ENCODE measurements at regions not wholly inside any gene's neighbourhood (a gene's known extent, or its start where the extent isn't known, plus 50 kb on each side); places are given as distances from the start of the nearest gene placed in this dataset.

DNA sequence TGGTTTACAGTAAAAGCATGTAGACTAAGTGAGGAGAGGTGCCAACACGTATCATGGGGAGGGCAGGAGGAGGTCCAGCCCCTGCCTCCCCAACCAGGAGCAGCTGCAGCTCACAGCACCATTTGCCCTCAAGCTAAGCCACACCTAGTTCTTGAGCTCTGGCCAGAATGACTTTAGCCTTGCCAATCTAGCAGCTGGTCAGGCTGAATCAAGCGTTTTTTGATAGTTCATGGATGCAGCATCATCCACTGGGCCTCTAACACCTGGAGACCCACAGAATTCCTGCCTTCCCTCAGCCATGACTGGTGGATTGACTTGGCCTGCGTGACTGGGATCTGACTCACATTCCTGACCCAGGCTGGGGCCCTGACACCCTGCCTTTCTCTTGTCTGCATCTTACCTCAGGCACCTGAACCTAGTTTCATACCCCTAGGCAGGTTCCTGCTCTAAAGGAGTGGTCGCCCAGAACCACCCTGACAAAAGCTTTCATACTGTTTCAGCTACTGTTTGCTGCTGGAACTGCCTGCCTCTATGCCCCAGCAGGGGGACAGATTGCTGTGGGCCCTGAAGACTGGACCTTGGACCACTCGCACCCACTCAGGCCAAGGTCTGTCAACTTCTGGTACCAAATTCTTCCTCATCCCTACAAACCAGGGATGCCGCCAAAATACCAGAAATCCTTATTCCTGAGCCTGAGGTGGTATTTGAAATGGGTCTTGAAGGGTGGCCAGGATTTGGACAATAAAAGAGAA, 122.3 kb downstream of the QRSL1 start:
- H3K36me3 ChIP-seq, result no peaks in the 10 kb centered on the region
- no peak overlapping the region for H3K9ac ChIP-seq
- no peak overlapping the region for H3K4me3 ChIP-seq
- H3K4me1 ChIP-seq, result peaks cover 21% of the 10 kb centered on the region
- TF ChIP-seq Cebpa-rat (IDR thresholded peaks at IDR 0.05), result no peak
- no peaks in the 10 kb centered on the region for H4K20me1 ChIP-seq
- no peaks in the 10 kb centered on the region for H3K27me3 ChIP-seq
- H3K9me3 ChIP-seq, result 0 out of 2 replicates have a peak, but pooled peaks cover 3% of the 10 kb centered on the region
- no peak overlapping the region for H3K27ac ChIP-seq
- H3K4me2 ChIP-seq, result peak overlapping the region; percentile 38; the same call in 1 of the 2 replicates

DNA sequence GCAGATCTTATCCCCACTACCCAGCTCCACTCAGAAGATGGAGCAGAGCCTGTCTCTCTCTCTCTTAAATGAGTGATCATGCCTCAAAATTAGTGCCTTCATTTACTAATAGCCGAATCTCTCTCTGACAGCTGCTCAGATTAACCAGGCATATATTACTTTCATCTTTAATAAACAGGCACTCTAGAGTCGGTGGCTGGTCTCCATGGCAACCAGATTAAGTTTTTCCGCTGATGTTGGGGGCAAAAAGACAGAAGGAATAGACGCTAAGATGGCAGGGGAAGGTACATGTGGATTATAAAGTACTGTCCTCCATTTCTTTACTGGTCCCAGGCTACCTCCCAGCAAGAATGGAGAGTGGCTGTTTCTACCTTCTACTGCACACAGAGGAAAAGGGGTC, 121.6 kb downstream of the QRSL1 start:
- Histone ChIP-seq H3K9ac (no peak overlapping the region), H3K9me3 (0 out of 2 replicates have a peak, but pooled peaks cover 3% of the 10 kb centered on the region), H3K4me3 (no peak overlapping the region), H3K4me2 (peak overlapping the region; percentile 38), H3K36me3 (no peaks in the 10 kb centered on the region), H3K4me1 (peaks cover 29% of the 10 kb centered on the region), H3K27ac (no peak overlapping the region), H4K20me1 (no peaks in the 10 kb centered on the region), H3K27me3 (no peaks in the 10 kb centered on the region)
- no peak for TF ChIP-seq Cebpa-rat (IDR thresholded peaks at IDR 0.05)

GRCh38 chr6:106750142-106750918, 121.0 kb downstream of the QRSL1 start:
- H3K4me2 ChIP-seq, result peak overlapping the region; percentile 38
- no peak for TF ChIP-seq Cebpa-rat (IDR thresholded peaks at IDR 0.05)
- no peaks in the 10 kb centered on the region for H4K20me1 ChIP-seq
- no peaks in the 10 kb centered on the region for H3K9me3 ChIP-seq
- H3K27me3 ChIP-seq, result no peaks in the 10 kb centered on the region
- H3K36me3 ChIP-seq, result no peaks in the 10 kb centered on the region
- H3K4me1 ChIP-seq, result peaks cover 35% of the 10 kb centered on the region
- no peak overlapping the region for H3K4me3 ChIP-seq
- H3K27ac ChIP-seq, result no peak overlapping the region
- no peak overlapping the region for H3K9ac ChIP-seq

GRCh38 chr6:106749609-106750008, 120.2 kb downstream of the QRSL1 start:
- no peak for TF ChIP-seq Cebpa-rat (IDR thresholded peaks at IDR 0.05)
- Histone ChIP-seq H3K4me1 (peaks cover 42% of the 10 kb centered on the region), H4K20me1 (no peaks in the 10 kb centered on the region), H3K4me2 (no peak overlapping the region), H3K27me3 (no peaks in the 10 kb centered on the region), H3K27ac (no peak overlapping the region), H3K9ac (no peak overlapping the region), H3K36me3 (no peaks in the 10 kb centered on the region), H3K9me3 (peaks cover 3% of the 10 kb centered on the region), H3K4me3 (no peak overlapping the region)

DNA sequence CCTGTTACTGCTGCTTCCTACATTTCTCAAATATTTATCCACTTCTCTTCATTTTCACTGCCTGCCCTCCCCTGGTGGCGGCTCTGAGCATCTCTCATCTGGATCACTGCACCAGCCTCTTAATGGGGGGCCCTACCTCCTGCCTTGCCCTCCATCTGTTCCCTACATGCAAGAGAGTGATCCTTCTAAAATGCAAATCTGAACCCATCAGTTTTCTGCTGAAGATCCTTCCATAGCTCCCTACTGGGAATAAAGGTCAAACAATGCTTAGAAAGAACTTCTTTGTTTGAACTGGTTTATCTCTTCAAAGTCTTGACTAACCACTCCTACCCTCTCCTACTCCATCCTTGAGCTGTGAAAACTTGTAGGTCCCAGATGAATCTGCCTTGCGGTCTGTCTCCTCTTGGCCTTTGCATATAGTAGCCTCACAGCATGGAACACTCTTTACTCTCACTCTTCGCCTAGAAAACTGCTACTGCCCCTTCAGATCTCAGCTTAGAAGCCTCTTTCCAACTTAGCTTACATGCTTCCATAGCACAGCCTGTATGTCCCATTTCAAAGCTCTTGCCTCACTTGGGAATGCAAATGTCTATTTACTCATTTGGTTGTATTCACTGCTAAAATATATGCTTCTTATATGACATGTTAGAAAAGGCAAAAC, 119.3 kb downstream of the QRSL1 start:
- H3K4me2 ChIP-seq, result no peak overlapping the region
- H3K4me1 ChIP-seq, result peaks cover 50% of the 10 kb centered on the region
- no peak overlapping the region for H3K9ac ChIP-seq
- no peak overlapping the region for H3K27ac ChIP-seq
- no peaks in the 10 kb centered on the region for H3K27me3 ChIP-seq
- no peak overlapping the region for H3K4me3 ChIP-seq
- TF ChIP-seq Cebpa-rat (IDR thresholded peaks at IDR 0.05), result no peak
- peaks cover 12% of the 10 kb centered on the region for H3K9me3 ChIP-seq
- H3K36me3 ChIP-seq, result no peaks in the 10 kb centered on the region
- no peaks in the 10 kb centered on the region for H4K20me1 ChIP-seq

DNA sequence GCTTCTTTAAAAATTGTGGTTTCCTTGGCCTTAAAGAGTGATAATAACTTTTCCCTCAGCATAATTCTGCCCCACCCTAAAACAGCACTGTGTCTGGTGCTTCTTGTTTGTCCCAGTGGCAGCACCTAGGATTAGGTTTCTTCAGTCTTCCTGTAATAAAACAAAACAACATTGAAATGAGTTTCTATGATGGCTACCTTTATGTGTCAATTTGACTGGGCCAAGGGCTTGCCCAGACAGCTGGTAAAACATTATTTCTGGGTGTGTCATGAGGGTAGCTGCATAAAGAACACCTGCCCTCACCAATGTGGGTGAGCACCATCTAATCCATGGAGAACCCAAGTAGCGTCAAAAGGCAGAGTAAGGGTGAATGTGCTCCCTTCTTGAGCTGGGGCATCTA, 117.8 kb downstream of the QRSL1 start:
- Histone ChIP-seq H3K9ac (no peak overlapping the region), H3K4me1 (peaks cover 52% of the 10 kb centered on the region), H3K27ac (no peak overlapping the region), H3K4me2 (no peak overlapping the region), H3K9me3 (peaks cover 25% of the 10 kb centered on the region), H3K36me3 (no peaks in the 10 kb centered on the region), H4K20me1 (no peaks in the 10 kb centered on the region), H3K4me3 (no peak overlapping the region), H3K27me3 (no peaks in the 10 kb centered on the region)
- TF ChIP-seq Cebpa-rat (IDR thresholded peaks at IDR 0.05), result no peak

- Histone ChIP-seq H3K27me3 (no peaks in the 10 kb centered on the region), H3K27ac (no peak overlapping the region), H3K4me1 (peaks cover 52% of the 10 kb centered on the region), H3K4me3 (no peak overlapping the region), H3K36me3 (no peaks in the 10 kb centered on the region), H3K9ac (no peak overlapping the region), H3K4me2 (0 out of 2 replicates have a peak overlapping the region, but pooled peaks have one; percentile 43), H4K20me1 (no peaks in the 10 kb centered on the region), H3K9me3 (peaks cover 27% of the 10 kb centered on the region)
- TF ChIP-seq Cebpa-rat (IDR thresholded peaks at IDR 0.05), result no peak
Observed at GRCh38 chr6:106746652-106747051, 117.3 kb downstream of the QRSL1 start.

GRCh38 chr6:106745824-106746582, 116.6 kb downstream of the QRSL1 start:
- TF ChIP-seq Cebpa-rat (IDR thresholded peaks at IDR 0.05), result no peak
- no peak overlapping the region for H3K4me3 ChIP-seq
- H3K4me1 ChIP-seq, result peaks cover 47% of the 10 kb centered on the region
- H3K4me2 ChIP-seq, result peak overlapping the region; percentile 43
- H3K36me3 ChIP-seq, result no peaks in the 10 kb centered on the region
- H3K27me3 ChIP-seq, result no peaks in the 10 kb centered on the region
- no peaks in the 10 kb centered on the region for H4K20me1 ChIP-seq
- no peak overlapping the region for H3K27ac ChIP-seq
- peaks cover 30% of the 10 kb centered on the region for H3K9me3 ChIP-seq
- no peak overlapping the region for H3K9ac ChIP-seq

- Histone ChIP-seq H3K9ac (no peak overlapping the region), H3K4me1 (peaks cover 44% of the 10 kb centered on the region), H3K4me2 (no peak overlapping the region), H4K20me1 (no peaks in the 10 kb centered on the region), H3K9me3 (peaks cover 33% of the 10 kb centered on the region), H3K36me3 (no peaks in the 10 kb centered on the region), H3K4me3 (no peak overlapping the region), H3K27me3 (no peaks in the 10 kb centered on the region), H3K27ac (no peak overlapping the region)
- no peak for TF ChIP-seq Cebpa-rat (IDR thresholded peaks at IDR 0.05)
Observed at GRCh38 chr6:106745197-106745770, 115.9 kb downstream of the QRSL1 start.

Data from BLaER1 (cell line).